Liver (tissue), 7 donors: ENCODE measurements at regions not wholly inside any gene's neighbourhood (a gene's known extent, or its start where the extent isn't known, plus 50 kb on each side); places are given as distances from the start of the nearest gene placed in this dataset.

ENCODE experiments used
- DNase-seq: peaks from one replicate; pipeline ENCODE4 v3.0.0-alpha.2; 2017; ENCODE audit warnings: low spot score
- H3K27ac ChIP-seq, 2 donors: one replicate each; pipeline ENCODE4 v1.7.0; 2013; ENCODE audit warnings: inconsistent platforms in 2 of 2, low read length in 2 of 2, control low read depth in 1 of 2, low read depth in 1 of 2, mild to moderate bottlenecking in 1 of 2
- H3K27me3 ChIP-seq, 4 donors: one replicate each; pipeline versions ENCODE4 v1.6.1 to v1.7.0; 2013; ENCODE audit warnings: low read length in 3 of 4, inconsistent platforms in 1 of 4, mild to moderate bottlenecking in 1 of 4, moderate library complexity in 1 of 4; ENCODE audit not compliant: control insufficient read depth in 4 of 4, insufficient read depth in 4 of 4
- H3K36me3 ChIP-seq, 4 donors: one replicate each; pipeline versions ENCODE4 v1.6.1 to v1.7.0; 2013; ENCODE audit warnings: low read length in 3 of 4, mild to moderate bottlenecking in 3 of 4, low read depth in 1 of 4, moderate library complexity in 1 of 4; ENCODE audit not compliant: control insufficient read depth in 4 of 4, insufficient read depth in 3 of 4
- H3K4me1 ChIP-seq, 4 donors: one replicate each; pipeline versions ENCODE4 v1.6.1 to v1.7.0; 2013; ENCODE audit warnings: low read length in 3 of 4, mild to moderate bottlenecking in 3 of 4, moderate library complexity in 1 of 4; ENCODE audit not compliant: control insufficient read depth in 4 of 4, insufficient read depth in 4 of 4
- H3K4me3 ChIP-seq, 3 donors: one replicate each; pipeline versions ENCODE4 v1.6.1 to v1.7.0; 2013; ENCODE audit warnings: low read length in 3 of 3, control low read depth in 1 of 3, low read depth in 1 of 3, mild to moderate bottlenecking in 1 of 3
- H3K9ac ChIP-seq, 2 donors: one replicate each; pipeline ENCODE4 v1.7.0; 2013; ENCODE audit warnings: low read length in 2 of 2, mild to moderate bottlenecking in 2 of 2, moderate library complexity in 2 of 2, control low read depth in 1 of 2, low read depth in 1 of 2
- H3K9me3 ChIP-seq, 4 donors: one replicate each; pipeline versions ENCODE4 v1.6.1 to v1.7.0; 2013; ENCODE audit warnings: low read length in 3 of 4; ENCODE audit not compliant: control insufficient read depth in 4 of 4
- EGR1 ChIP-seq, 2 donors: IDR thresholded peaks; 2 replicates each; pipeline ENCODE4 v1.6.1; 2016 to 2018; ENCODE audit warnings: antibody characterized with exemption in 2 of 2, low read depth in 2 of 2
- FOXA1 ChIP-seq: IDR thresholded peaks from 2 replicates; pipeline ENCODE4 v1.6.1; 2016; ENCODE audit warnings: antibody characterized with exemption
- FOXA2 ChIP-seq: IDR thresholded peaks from 2 replicates; pipeline ENCODE4 v1.6.1; 2016; ENCODE audit warnings: antibody characterized with exemption
- GABPA ChIP-seq, 2 donors: IDR thresholded peaks in 1 of 2; conservative IDR thresholded peaks in 1 of 2; 2 replicates each; pipeline ENCODE4 v1.6.1; 2016; ENCODE audit warnings: antibody characterized with exemption in 2 of 2, mild to moderate bottlenecking in 1 of 2, moderate library complexity in 1 of 2
- HNF4A ChIP-seq, 2 donors: conservative IDR thresholded peaks; 2 replicates each; pipeline ENCODE4 v1.6.1; 2016; ENCODE audit warnings: antibody characterized with exemption in 2 of 2, mild to moderate bottlenecking in 2 of 2
- JUND ChIP-seq, 2 donors: IDR thresholded peaks; 2 replicates each; pipeline ENCODE4 v1.6.1; 2016; ENCODE audit warnings: antibody characterized with exemption in 2 of 2
- RXRA ChIP-seq, 2 donors: IDR thresholded peaks; 2 replicates each; pipeline ENCODE4 v1.6.1; 2017 to 2018; ENCODE audit warnings: antibody characterized with exemption in 2 of 2, mild to moderate bottlenecking in 1 of 2
- SP1 ChIP-seq: IDR thresholded peaks from 2 replicates; pipeline ENCODE4 v1.6.1; 2018; ENCODE audit warnings: antibody characterized with exemption, mild to moderate bottlenecking
- TAF1 ChIP-seq: conservative IDR thresholded peaks from 2 replicates; pipeline ENCODE4 v1.6.1; 2016; ENCODE audit warnings: antibody characterized with exemption, mild to moderate bottlenecking
- YY1 ChIP-seq: IDR thresholded peaks from 2 replicates; pipeline ENCODE4 v1.6.1; 2016; ENCODE audit warnings: antibody characterized with exemption, mild to moderate bottlenecking
- WGBS: extraction: QIAGEN DNeasy Blood & Tissue Kit; methylation state at CpG from one replicate; pipeline ENCODE4 v1.1.7; 2013; 5-methylcytosine and 5-hydroxymethylcytosine counted together
- TF ChIP-seq, protein P1 (sequence below): IDR thresholded peaks from 2 replicates; pipeline ENCODE4 v1.6.1; 2016; ENCODE audit warnings: antibody characterized with exemption, mild to moderate bottlenecking
- TF ChIP-seq, protein P2 (sequence below): IDR thresholded peaks from 2 replicates; pipeline ENCODE4 v1.6.1; 2016; ENCODE audit warnings: antibody characterized with exemption
- TF ChIP-seq, protein P3 (sequence below): IDR thresholded peaks from 2 replicates; pipeline ENCODE4 v1.6.1; 2016; ENCODE audit warnings: antibody characterized with exemption
- TF ChIP-seq, protein P4 (sequence below): IDR thresholded peaks from 2 replicates; pipeline ENCODE4 v1.6.1; 2016; ENCODE audit warnings: antibody characterized with exemption
- donor health status: healthy.
- donor health status: healthy.
- donor health status: healthy.
- donor health status: healthy.

DNA sequence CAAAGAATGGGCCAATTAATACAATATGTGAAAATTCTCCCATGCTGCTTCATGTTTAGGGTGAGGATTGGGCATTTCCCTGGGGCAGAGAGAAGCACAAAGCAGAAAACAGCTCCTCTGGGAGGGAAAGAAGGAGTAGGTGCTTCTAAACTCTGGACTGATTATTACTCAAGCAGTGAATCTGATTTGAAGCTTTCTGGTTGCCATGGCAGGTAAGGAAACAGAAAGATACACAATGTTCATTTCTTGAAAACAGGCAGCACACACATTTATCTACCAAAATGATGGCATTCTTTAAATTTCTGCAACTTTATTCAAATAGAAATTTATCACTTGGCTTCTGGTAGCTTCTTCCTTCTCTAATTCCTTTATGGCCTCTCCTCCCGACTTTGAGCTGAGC lies 305.4 kb upstream of the CHD6 start:
- Histone ChIP-seq H3K36me3 (no peaks in the 10 kb centered on the region), H3K27me3 (peaks cover 0 to 8% (median 4%) of the 10 kb centered on the region in 4 donors), H3K9ac (no peak overlapping the region), H3K4me1 (no peaks in the 10 kb centered on the region), H3K9me3 (no peaks in the 10 kb centered on the region), H3K4me3 (no peak overlapping the region), H3K27ac (no peak overlapping the region)
- 39% methylated on average over 1 of the region's 1 CpG for WGBS
- no peak for DNase-seq
- no peak for TF ChIP-seq SP1
- TF ChIP-seq YY1: no peak
- TF ChIP-seq GABPA (IDR thresholded peaks at IDR 0.05 in 1 of 2, conservative IDR thresholded peaks at IDR 0.05 in 1 of 2): no peak
- TF ChIP-seq FOXA1: no peak
- no peak for TF ChIP-seq TAF1

DNA sequence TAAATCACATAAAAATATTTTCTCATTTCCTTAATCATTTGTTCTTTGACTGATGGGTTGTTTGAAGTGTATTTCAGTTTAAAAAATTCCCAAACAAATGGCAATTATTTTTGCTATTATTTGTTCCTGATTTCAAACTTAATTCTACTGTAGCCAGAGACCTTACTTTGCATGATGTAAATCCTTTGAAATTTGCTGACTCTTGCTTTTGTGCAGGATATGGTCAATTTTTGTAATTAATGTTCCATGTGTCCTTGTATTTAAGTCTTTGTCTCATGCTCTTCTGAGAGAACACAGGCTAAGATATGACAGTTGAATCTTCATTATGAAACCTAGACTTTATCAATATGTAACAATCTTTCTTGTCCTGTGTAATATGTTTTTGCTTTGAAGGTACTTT lies 295.0 kb upstream of the CHD6 start:
- Histone ChIP-seq H3K9me3 (no peaks in the 10 kb centered on the region), H3K4me3 (no peak overlapping the region), H3K4me1 (no peaks in the 10 kb centered on the region), H3K27ac (no peak overlapping the region), H3K27me3 (peaks cover 0 to under 1% (median 0%) of the 10 kb centered on the region in 4 donors), H3K9ac (no peak overlapping the region), H3K36me3 (no peaks in the 10 kb centered on the region)
- TF ChIP-seq FOXA1 (no peak), RXRA (IDR thresholded peaks at IDR 0.05) (no peak), HNF4A (conservative IDR thresholded peaks at IDR 0.05) (no peak), SP1 (no peak), JUND (IDR thresholded peaks at IDR 0.05) (no peak), FOXA2 (no peak), EGR1 (IDR thresholded peaks at IDR 0.05; ENCODE audit: low read depth in 2 of 2) (no peak), TAF1 (no peak), GABPA (IDR thresholded peaks at IDR 0.05 in 1 of 2, conservative IDR thresholded peaks at IDR 0.05 in 1 of 2) (no peak), YY1 (no peak)
- TF ChIP-seq, protein P1, sequence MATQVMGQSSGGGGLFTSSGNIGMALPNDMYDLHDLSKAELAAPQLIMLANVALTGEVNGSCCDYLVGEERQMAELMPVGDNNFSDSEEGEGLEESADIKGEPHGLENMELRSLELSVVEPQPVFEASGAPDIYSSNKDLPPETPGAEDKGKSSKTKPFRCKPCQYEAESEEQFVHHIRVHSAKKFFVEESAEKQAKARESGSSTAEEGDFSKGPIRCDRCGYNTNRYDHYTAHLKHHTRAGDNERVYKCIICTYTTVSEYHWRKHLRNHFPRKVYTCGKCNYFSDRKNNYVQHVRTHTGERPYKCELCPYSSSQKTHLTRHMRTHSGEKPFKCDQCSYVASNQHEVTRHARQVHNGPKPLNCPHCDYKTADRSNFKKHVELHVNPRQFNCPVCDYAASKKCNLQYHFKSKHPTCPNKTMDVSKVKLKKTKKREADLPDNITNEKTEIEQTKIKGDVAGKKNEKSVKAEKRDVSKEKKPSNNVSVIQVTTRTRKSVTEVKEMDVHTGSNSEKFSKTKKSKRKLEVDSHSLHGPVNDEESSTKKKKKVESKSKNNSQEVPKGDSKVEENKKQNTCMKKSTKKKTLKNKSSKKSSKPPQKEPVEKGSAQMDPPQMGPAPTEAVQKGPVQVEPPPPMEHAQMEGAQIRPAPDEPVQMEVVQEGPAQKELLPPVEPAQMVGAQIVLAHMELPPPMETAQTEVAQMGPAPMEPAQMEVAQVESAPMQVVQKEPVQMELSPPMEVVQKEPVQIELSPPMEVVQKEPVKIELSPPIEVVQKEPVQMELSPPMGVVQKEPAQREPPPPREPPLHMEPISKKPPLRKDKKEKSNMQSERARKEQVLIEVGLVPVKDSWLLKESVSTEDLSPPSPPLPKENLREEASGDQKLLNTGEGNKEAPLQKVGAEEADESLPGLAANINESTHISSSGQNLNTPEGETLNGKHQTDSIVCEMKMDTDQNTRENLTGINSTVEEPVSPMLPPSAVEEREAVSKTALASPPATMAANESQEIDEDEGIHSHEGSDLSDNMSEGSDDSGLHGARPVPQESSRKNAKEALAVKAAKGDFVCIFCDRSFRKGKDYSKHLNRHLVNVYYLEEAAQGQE: no peak
- TF ChIP-seq, protein P2, sequence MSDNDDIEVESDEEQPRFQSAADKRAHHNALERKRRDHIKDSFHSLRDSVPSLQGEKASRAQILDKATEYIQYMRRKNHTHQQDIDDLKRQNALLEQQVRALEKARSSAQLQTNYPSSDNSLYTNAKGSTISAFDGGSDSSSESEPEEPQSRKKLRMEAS: no peak
- TF ChIP-seq, protein P3, sequence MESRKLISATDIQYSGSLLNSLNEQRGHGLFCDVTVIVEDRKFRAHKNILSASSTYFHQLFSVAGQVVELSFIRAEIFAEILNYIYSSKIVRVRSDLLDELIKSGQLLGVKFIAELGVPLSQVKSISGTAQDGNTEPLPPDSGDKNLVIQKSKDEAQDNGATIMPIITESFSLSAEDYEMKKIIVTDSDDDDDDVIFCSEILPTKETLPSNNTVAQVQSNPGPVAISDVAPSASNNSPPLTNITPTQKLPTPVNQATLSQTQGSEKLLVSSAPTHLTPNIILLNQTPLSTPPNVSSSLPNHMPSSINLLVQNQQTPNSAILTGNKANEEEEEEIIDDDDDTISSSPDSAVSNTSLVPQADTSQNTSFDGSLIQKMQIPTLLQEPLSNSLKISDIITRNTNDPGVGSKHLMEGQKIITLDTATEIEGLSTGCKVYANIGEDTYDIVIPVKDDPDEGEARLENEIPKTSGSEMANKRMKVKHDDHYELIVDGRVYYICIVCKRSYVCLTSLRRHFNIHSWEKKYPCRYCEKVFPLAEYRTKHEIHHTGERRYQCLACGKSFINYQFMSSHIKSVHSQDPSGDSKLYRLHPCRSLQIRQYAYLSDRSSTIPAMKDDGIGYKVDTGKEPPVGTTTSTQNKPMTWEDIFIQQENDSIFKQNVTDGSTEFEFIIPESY: no peak
- TF ChIP-seq, protein P4, sequence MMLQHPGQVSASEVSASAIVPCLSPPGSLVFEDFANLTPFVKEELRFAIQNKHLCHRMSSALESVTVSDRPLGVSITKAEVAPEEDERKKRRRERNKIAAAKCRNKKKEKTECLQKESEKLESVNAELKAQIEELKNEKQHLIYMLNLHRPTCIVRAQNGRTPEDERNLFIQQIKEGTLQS: no peak
- DNase-seq: no peak
